ENCODE measurements at regions not wholly inside any gene's neighbourhood (a gene's known extent, or its start where the extent isn't known, plus 50 kb on each side); places are given as distances from the start of the nearest gene placed in this dataset.

DNA sequence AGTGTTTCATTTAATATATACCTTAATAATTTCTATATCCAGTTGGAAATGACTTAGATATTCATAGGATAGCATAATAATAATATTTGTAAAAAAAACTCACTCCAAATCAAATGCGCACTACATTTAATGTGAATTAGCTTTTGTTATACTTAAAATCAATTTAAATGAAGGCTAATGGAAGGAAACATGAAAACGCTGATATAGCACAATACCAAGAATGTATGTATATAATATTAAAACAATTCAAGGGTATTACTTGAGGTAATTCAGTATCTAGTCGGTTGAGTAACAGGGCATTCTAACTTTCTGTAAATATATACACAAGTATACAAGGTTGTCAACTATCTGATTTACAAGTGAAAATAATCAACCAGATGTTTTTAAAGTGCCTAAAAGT lies 307.1 kb upstream of the TEX13C start:
- Mint-ChIP-seq H3K4me1 (ENCODE audit: low read depth) (no peaks in the 10 kb centered on the region), H3K27ac (no peak overlapping the region), H3K36me3 (ENCODE audit: insufficient read depth) (peaks cover 4% of the 10 kb centered on the region), H3K9me3 (ENCODE audit: low read depth) (peaks cover 34% of the 10 kb centered on the region), H3K4me3 (ENCODE audit: low read depth) (no peak overlapping the region), H3K27me3 (no peaks in the 10 kb centered on the region)
- DNase-seq (ENCODE audit: low spot score, unreplicated experiment), result no peak
- TF ChIP-seq, protein P1, sequence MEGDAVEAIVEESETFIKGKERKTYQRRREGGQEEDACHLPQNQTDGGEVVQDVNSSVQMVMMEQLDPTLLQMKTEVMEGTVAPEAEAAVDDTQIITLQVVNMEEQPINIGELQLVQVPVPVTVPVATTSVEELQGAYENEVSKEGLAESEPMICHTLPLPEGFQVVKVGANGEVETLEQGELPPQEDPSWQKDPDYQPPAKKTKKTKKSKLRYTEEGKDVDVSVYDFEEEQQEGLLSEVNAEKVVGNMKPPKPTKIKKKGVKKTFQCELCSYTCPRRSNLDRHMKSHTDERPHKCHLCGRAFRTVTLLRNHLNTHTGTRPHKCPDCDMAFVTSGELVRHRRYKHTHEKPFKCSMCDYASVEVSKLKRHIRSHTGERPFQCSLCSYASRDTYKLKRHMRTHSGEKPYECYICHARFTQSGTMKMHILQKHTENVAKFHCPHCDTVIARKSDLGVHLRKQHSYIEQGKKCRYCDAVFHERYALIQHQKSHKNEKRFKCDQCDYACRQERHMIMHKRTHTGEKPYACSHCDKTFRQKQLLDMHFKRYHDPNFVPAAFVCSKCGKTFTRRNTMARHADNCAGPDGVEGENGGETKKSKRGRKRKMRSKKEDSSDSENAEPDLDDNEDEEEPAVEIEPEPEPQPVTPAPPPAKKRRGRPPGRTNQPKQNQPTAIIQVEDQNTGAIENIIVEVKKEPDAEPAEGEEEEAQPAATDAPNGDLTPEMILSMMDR (IDR thresholded peaks at IDR 0.05; ENCODE audit: unreplicated experiment), result no peak

DNA sequence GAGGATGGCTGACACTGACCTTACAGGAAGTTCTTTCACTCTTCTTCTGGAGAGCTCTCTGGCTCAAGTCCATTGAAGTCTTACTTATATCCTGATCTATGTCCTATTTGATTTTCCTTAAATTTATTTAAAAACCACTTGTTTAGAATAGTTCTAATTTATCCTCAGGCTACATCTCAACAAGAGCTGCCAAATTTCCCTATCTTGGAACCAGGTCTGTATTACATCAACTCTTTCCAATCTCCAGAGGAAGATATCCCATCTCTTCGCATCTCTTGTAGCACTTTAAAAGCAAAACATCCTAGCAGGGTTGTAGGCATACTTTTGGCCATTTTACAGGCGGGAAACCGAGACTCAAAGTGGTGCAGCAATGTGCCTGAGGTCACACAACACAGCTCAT lies 290.5 kb upstream of the TEX13C start:
- TF ChIP-seq, protein P1 (IDR thresholded peaks at IDR 0.05; ENCODE audit: unreplicated experiment), result no peak
- DNase-seq (ENCODE audit: low spot score, unreplicated experiment), result no peak
- no peak overlapping the region for H3K4me3 Mint-ChIP-seq (ENCODE audit: low read depth)
- no peaks in the 10 kb centered on the region for H3K9me3 Mint-ChIP-seq (ENCODE audit: low read depth)
- H3K36me3 Mint-ChIP-seq (ENCODE audit: insufficient read depth), result no peaks in the 10 kb centered on the region
- H3K27me3 Mint-ChIP-seq, result no peaks in the 10 kb centered on the region
- H3K4me1 Mint-ChIP-seq (ENCODE audit: low read depth), result no peaks in the 10 kb centered on the region
- no peak overlapping the region for H3K27ac Mint-ChIP-seq
